Retinal pigment epithelial cell (primary cell): ENCODE measurements at regions not wholly inside any gene's neighbourhood (a gene's known extent, or its start where the extent isn't known, plus 50 kb on each side); places are given as distances from the start of the nearest gene placed in this dataset.

Experiments used
- DNase-seq: peaks from one replicate; pipeline ENCODE4 v3.0.0-alpha.2; 2010; ENCODE audit warnings: low read depth
- H3K4me3 ChIP-seq: 2 replicates; pipeline ENCODE4 v1.5.1; 2011; ENCODE audit warnings: mild to moderate bottlenecking, low read length, control low read depth, moderate library complexity
- CTCF ChIP-seq: conservative IDR thresholded peaks from 2 replicates; pipeline ENCODE4 v1.5.1; 2011; ENCODE audit warnings: low read depth, low read length, control low read depth, inconsistent platforms

- TF ChIP-seq CTCF = no peak
- no peak for DNase-seq
- no peak overlapping the region for H3K4me3 ChIP-seq
Observed at GRCh38 chr10:90041585-90041984, 340.2 kb downstream of the KIF20B start.

- no peak for DNase-seq
- H3K4me3 ChIP-seq = no peak overlapping the region
- TF ChIP-seq CTCF = no peak
Observed at GRCh38 chr10:90042075-90042474, 340.7 kb downstream of the KIF20B start.

GRCh38 chr10:90047243-90047729 lies 345.9 kb downstream of the KIF20B start:
- no peak for DNase-seq
- TF ChIP-seq CTCF = no peak
- no peak overlapping the region for H3K4me3 ChIP-seq

GRCh38 chr10:90051053-90051452 lies 349.7 kb downstream of the KIF20B start:
- no peak for DNase-seq
- no peak for TF ChIP-seq CTCF
- no peak overlapping the region for H3K4me3 ChIP-seq

GRCh38 chr10:90051474-90051873 lies 350.1 kb downstream of the KIF20B start:
- DNase-seq = no peak
- no peak overlapping the region for H3K4me3 ChIP-seq
- no peak for TF ChIP-seq CTCF

- no peak for DNase-seq
- TF ChIP-seq CTCF = no peak
- no peak overlapping the region for H3K4me3 ChIP-seq
Observed at GRCh38 chr10:90062786-90063185, 361.4 kb downstream of the KIF20B start.

GRCh38 chr10:90064295-90064694 lies 362.9 kb downstream of the KIF20B start:
- no peak for TF ChIP-seq CTCF
- no peak for DNase-seq
- no peak overlapping the region for H3K4me3 ChIP-seq
